Nucleus accumbens (tissue), 56 donors: ENCODE measurements at regions not wholly inside any gene's neighbourhood (a gene's known extent, or its start where the extent isn't known, plus 50 kb on each side); places are given as distances from the start of the nearest gene placed in this dataset.

ENCODE experiments used
- DNase-seq, 56 donors: peaks; one replicate each; lab custom pipeline; 2025; lab: John Stamatoyannopoulos, UW

DNA sequence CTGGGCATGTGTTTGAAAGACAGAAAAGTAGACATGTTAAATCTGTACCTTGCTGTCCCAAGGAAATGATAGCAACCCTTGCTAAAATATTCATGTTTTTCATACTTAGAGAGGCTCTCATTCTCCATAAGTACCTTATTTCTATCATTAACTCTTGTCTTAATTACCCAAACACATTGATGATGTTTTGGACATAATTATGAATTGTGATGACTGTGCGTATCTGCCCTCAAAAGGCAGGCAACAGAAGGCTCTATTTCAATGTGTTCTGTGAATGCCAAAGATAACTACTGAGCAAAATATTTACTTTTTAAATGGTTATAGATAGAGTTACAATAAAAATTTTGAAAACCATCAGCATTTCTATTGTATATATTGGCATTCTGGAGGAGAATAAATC, 1263.8 kb downstream of the ZPLD1 start:
- no peak for DNase-seq

GRCh38 chr3:103699228-103699627, 1264.4 kb downstream of the ZPLD1 start:
- DNase-seq = no peak

DNA sequence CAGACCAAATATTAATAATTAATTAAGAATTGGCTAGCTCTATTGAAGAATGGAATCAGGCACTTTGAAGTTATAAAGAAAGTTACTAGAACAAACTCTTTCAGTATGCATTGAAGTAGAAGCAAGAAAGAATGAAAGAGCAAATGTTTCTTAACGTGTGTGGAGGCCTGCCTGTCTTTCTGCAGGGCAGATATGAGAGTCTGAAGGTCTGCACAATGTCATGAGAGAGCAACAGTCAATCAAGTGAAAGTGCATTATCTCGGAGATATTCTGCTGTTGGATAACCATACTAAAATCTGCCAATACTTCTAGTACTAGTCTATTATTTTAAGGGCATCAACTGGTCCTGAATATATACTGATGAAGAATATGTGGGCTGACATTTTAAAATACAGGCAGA, 1270.8 kb downstream of the ZPLD1 start:
- no peak for DNase-seq

DNA sequence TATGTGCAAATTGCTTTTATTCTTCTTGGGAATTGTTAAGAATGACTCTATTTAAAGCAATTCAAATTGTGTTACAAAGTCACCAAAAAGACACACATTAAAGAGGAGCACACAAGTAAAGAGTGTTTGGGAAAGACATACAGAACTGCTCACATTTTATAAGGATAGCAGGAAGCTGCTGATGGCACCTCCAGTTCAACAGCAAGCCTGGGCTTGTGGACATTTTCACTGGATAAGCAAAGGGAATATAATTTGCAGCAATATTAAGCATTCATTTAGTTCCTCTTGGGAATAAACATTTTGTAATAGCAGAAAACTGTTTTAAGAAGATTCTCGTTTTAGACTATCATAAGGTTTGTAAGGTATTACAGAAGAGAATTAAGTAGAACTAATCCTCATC, 1271.9 kb downstream of the ZPLD1 start:
- no peak for DNase-seq

DNA sequence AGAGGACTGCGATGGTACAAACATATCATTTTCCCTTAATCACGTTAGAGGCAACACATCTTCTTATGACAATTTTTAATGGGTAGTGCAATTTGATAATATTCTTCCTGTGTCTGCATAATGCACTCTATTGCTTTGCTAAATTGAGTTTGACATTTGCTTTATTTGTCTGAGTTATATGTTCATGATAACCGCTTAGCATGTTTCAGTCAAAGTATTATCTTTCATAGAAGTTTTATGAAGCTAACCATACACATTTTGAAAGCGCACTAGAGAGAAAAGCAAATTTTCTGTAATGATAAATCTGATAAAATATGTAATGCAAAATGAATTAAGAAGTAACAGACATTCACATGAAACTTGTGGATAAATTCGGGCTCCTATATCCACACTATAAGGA, 1276.9 kb downstream of the ZPLD1 start:
- no peak for DNase-seq

DNA sequence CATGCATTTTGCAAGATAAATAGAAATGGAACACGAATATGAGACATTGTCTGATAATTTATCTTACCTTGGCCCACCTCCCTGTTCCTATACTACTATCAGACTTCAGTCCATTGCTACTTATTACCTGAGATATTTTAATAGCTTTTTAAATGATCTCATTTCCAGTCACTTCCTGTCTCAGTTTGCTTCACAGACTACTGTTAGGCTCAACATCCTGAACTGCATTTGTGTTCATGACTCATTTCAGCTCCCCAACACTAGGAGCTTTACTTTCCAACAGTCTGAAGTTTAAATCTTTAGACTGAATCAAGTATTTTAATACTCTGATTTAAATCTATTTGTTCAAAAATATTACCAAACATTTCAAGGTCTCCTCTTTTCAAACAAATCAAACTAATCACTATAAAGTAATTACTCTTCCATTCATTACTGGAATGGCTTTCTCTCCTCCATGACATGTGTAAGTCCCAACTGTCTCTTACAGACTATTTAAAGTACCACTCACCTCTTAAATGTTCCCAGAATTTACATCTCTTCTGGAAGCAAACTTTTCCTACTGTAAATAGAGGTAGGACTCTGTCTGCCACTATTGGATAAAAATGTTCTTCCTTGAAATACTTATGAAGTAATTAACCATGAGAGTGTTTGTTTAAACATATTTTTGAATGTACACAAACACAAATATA, 1277.6 kb downstream of the ZPLD1 start:
- no peak for DNase-seq

- no peak for DNase-seq
Observed at GRCh38 chr3:103729547-103729946, 1294.7 kb downstream of the ZPLD1 start.

DNA sequence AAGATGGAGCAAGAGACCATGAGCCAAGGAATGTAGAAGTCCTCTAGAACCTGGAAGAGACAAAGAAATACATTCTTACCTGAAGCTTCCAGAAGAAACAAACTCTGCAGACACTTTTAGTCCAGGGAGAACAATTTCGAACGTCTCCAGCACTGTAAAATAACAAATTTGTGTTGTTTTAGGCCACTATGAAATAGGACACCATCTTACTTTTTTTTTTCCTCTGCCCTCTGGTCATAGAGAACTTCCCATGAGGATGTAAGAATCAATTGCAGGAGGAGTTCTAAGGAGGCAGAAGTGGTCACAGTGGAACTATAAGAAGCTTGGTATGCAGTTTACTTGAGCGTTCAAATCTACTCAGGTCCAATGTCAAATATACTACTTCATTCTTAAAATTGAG, 1295.9 kb downstream of the ZPLD1 start:
- no peak for DNase-seq

- no peak for DNase-seq
Observed at GRCh38 chr3:103752986-103753385, 1318.2 kb downstream of the ZPLD1 start.

DNA sequence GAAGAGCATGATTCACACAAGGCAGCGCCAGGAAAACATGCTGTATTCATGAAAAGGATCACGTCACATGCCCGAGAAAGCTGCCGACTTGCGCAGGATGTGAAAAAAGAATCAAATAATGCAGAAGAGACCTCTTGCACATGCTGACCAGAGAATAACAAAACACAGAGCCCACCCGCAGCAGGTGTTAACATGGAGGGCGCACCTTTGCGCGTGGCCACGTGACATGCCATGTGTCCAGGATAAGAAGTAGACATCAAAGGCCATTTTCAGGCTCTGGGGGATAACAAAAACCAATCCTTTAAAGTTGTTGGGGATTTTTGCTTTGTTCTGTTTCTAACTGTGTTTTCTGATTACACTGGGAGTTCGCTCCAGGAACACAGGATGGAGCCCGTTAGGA, 1332.8 kb downstream of the ZPLD1 start:
- DNase-seq = no peak

DNA sequence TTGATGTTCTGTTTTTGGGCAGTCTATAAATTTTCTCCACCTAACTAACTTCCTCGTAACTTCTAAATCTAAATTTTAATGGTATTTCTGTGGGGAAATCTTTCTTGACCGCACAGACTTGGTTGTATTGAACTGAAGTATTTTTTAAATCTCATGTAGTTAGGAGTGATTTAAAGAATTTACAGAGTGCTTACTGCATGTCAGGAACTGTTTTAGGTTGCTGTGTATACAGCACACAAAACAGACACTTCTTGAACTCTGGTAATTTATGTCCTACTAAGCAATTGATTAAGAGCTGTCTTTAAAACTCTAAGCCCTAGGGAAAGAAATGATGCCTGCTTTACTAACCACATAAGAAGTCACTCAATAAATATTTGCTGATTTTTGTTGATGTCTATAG, 1350.2 kb downstream of the ZPLD1 start:
- DNase-seq = no peak

- DNase-seq = no peak
Observed at GRCh38 chr3:103785537-103785936, 1350.7 kb downstream of the ZPLD1 start.

DNA sequence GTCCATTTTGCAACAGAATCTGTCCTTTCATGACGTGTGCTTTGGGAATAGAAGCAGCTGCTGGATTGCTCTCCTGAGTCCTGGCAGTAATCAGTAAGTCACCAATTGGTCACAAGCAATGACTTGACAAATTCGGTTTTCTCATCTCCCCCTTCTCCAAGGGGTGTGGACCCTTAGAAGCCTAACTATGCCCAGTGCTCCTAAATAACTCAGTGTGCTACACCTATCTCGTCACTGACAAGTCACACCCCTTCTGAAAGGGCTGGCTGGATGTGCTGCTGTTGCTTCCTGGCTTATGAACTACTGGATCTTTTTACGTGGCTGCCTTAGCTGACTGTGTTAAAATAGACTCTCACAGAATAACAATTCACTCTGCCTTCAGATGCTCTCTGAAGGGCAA, 1351.5 kb downstream of the ZPLD1 start:
- no peak for DNase-seq

DNA sequence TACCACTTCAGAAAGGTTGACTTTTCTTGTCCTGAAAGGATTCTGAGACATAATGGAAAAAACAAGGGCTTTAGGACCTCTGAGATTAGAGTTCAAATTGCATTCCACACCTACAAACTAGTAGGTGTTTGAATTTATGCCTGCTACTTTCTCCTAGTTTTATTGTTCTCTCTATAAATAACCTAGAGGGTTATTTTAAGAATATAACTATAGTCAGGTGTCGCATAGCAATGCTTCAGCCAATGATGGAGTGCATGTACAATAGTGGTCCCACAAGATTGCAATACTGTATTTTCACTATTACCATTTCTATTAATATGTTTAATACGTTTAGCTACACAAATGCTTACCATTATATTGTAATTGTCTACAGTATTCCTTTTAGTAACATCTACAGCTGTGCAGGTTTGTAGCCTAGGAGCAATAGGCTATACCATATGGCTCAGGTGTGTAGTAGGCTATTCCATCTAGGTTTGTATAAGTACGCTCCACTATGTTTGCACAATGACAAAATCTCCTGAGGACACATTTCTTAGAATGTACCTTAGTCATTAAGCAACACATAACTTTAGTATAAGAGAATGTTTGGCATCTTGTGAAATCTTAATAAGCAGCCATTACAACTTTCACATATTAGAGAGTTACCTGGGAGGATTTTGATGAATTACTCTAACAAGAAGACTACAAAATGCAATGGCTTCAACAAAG, 1352.5 kb downstream of the ZPLD1 start:
- no peak for DNase-seq

- DNase-seq = no peak
Observed at GRCh38 chr3:103787879-103788278, 1353.1 kb downstream of the ZPLD1 start.

DNA sequence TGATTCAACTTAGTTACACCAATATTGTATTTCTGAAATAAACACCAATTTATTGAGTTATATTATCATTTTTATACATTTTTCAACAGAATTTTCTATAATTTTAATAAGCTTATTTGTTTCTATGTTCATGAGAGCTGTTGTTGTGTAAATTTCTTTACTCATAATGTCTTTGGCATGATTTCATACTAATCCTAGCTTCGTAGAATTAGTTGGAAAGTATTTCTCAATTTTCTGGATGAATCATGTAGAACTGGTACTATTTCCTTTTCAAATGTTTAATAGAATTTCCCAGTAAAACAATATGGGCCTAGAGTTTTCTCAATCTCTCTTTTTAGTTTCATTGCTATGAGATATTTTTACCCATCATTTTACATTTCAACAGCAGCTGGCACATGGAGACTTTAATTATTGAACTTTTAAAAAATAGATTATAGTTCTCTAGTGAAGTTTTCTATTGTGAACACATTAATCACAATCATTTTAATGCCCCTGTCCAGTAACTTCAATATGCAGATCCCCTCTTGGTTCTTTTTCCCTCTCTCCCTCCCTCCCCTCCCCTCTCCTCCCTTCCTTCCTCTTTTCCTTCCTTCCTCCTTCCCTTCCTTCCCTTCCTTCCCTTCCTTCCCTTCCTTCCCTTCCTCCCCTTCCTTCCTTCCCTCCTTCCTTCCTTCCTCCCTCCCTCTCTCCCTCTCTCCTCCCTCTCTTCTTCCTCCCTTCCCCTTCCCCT, 1357.1 kb downstream of the ZPLD1 start:
- DNase-seq = no peak

DNA sequence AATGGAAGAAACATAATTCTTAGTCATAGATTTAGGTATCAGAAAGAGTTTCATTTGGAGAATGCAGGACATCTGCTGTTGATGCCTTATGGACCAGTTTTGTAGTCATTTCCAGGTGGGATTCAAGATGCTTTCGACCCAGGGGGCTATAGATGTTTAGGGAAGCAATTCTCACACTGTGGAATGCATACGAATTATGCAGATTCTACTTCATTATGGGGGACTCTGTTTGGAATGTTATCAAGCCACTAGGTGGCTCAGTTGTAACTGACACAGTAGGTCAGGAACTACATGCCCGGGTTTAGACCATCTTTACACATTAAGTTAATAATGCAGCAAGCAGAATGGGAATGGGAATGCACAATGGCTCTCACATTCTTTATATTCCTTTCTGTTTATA, 1359.8 kb downstream of the ZPLD1 start:
- DNase-seq = no peak

- DNase-seq = no peak
Observed at GRCh38 chr3:103796068-103796467, 1361.3 kb downstream of the ZPLD1 start.

DNA sequence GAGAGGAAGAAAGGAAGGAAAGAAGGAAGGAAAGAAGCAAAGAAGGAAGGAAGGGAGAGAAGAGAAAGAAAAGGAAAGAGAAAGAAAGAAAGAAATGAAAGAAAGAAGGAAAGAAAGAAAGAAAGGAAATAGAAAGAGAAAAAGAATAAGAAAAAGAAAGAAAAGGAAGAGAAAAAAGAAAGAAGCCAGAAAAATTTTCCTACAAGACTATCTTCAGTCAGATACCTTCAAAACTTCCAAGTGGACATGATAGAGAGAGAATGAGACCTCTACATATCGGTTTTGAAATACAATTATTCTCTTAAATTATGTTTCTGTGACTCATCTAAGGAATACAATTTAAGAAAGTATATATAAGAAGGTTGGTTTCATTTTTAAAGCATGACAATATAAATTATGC, 1369.0 kb downstream of the ZPLD1 start:
- no peak for DNase-seq

GRCh38 chr3:103810167-103810566, 1375.4 kb downstream of the ZPLD1 start:
- no peak for DNase-seq

DNA sequence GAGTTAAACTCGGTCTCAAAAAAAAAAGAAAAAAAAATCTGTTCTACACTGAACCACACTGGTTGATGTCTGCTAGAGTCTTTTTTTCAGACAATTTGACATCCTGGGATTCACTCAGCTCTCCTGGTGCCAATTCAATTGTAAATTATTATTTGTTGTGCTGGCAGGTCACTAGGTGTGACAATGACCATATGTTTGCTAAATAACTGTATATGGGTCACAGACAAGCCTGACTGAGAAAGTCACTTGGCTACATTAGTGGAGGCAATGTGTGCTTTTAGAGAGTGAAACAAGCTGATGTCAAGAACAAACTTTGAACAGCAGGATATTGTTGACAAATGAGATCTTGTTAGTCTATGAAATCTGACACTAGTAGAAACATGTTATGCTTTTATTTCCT, 1379.1 kb downstream of the ZPLD1 start:
- no peak for DNase-seq

DNA sequence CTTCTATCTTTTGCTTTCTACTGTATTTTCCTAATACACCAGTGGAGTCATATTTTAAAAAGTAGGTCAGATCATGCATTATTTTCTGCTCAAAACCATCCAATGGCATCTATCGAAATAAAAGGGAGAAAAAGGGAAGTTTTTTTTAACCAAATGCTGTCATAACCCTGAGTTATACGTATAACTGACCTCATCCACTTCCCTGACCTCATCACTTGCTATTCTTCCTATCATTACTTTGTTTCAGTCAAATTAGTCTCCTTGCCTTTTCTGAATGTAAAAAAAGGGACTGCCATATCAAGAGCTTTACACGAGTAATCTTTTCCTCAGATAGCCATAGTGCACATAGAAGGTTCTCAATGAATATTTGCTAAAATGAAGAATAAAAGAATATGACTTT, 1383.6 kb downstream of the ZPLD1 start:
- no peak for DNase-seq
